DOHH2 (cell line): ENCODE measurements at regions not wholly inside any gene's neighbourhood (a gene's known extent, or its start where the extent isn't known, plus 50 kb on each side); places are given as distances from the start of the nearest gene placed in this dataset.
"Not testable (repeated sequence)": the region's sequence is repeated elsewhere in the genome, so short reads cannot be mapped to it uniquely, and the experiment has no call there.

Experiments used
- EZH2phosphoT487 ChIP-seq: fragments of 200-600 bp; sonication (generic); IDR thresholded peaks from 2 replicates; pipeline ENCODE4 v1.6.1; 2017; ENCODE audit warnings: borderline replicate concordance, mild to moderate bottlenecking, antibody characterized with exemption, low read length, moderate library complexity, mixed read lengths
- TF ChIP-seq, protein P1 (sequence below): fragments of 200-600 bp; sonication (generic); IDR thresholded peaks from one replicate; pipeline ENCODE4 v1.5.1; 2014; ENCODE audit warnings: antibody characterized with exemption, mild to moderate bottlenecking, low read depth, low read length; ENCODE audit not compliant: poor library complexity, severe bottlenecking

DNA sequence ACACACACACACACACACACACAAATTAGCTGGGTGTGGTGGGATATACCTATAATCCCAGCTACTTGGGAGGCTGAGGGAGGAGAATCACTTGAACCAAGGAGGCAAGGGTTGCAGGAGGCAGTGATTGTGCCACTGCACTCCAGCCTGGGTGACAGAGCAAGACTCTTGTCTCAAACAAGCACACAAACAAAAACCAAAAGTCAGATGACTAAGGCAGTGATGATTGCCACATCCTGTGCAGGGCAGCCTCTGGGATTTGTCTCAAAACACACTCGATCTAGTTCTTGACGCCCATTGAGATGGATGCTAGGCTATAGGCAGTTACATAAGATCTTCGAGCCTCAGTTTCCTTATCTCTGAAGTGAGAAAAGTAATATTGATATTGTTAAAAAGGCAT, 183.1 kb upstream of the NOTCH2NLA start:
- not testable (repeated sequence) for TF ChIP-seq EZH2phosphoT487
- TF ChIP-seq, protein P1, sequence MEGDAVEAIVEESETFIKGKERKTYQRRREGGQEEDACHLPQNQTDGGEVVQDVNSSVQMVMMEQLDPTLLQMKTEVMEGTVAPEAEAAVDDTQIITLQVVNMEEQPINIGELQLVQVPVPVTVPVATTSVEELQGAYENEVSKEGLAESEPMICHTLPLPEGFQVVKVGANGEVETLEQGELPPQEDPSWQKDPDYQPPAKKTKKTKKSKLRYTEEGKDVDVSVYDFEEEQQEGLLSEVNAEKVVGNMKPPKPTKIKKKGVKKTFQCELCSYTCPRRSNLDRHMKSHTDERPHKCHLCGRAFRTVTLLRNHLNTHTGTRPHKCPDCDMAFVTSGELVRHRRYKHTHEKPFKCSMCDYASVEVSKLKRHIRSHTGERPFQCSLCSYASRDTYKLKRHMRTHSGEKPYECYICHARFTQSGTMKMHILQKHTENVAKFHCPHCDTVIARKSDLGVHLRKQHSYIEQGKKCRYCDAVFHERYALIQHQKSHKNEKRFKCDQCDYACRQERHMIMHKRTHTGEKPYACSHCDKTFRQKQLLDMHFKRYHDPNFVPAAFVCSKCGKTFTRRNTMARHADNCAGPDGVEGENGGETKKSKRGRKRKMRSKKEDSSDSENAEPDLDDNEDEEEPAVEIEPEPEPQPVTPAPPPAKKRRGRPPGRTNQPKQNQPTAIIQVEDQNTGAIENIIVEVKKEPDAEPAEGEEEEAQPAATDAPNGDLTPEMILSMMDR: not testable (repeated sequence)
